ENCODE measurements at regions not wholly inside any gene's neighbourhood (a gene's known extent, or its start where the extent isn't known, plus 50 kb on each side); places are given as distances from the start of the nearest gene placed in this dataset.

DNA sequence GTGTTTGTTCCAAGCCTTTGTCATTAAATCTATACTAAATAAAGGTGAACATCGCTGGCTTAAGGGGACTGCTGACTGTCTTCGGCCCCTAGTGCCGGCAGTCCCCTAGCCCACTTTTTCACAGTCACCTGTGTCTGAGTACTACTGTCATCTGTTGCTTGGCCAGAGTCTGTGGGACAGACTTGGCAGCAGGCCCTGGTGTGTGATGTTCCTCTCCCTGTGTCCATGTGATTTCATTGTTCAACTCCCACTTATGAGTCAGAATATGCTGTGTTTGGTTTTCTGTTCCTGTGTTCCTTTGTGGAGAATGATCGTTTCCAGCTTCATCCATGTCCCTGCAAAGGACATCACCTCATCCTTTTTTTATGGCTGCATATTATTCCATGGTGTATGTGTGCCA is 133.4 kb downstream of the HAO1 start:
- TF ChIP-seq POLR2A (IDR thresholded peaks at IDR 0.05), result no peak
- TF ChIP-seq, protein P1, sequence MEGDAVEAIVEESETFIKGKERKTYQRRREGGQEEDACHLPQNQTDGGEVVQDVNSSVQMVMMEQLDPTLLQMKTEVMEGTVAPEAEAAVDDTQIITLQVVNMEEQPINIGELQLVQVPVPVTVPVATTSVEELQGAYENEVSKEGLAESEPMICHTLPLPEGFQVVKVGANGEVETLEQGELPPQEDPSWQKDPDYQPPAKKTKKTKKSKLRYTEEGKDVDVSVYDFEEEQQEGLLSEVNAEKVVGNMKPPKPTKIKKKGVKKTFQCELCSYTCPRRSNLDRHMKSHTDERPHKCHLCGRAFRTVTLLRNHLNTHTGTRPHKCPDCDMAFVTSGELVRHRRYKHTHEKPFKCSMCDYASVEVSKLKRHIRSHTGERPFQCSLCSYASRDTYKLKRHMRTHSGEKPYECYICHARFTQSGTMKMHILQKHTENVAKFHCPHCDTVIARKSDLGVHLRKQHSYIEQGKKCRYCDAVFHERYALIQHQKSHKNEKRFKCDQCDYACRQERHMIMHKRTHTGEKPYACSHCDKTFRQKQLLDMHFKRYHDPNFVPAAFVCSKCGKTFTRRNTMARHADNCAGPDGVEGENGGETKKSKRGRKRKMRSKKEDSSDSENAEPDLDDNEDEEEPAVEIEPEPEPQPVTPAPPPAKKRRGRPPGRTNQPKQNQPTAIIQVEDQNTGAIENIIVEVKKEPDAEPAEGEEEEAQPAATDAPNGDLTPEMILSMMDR (IDR thresholded peaks at IDR 0.05), result no peak
- H3K36me3 ChIP-seq, result no peaks in the 10 kb centered on the region
- H3K27me3 ChIP-seq, result no peaks in the 10 kb centered on the region
- intact Hi-C loops (cut with DNase I; ENCODE audit: low total_unique reads), result no loop called here
- no peaks in the 10 kb centered on the region for H3K4me1 ChIP-seq
- DNase-seq, result no peak
- no peaks in the 10 kb centered on the region for H3K9me3 ChIP-seq
- H3K27ac ChIP-seq, result no peak overlapping the region
- no peak overlapping the region for H3K4me3 ChIP-seq

DNA sequence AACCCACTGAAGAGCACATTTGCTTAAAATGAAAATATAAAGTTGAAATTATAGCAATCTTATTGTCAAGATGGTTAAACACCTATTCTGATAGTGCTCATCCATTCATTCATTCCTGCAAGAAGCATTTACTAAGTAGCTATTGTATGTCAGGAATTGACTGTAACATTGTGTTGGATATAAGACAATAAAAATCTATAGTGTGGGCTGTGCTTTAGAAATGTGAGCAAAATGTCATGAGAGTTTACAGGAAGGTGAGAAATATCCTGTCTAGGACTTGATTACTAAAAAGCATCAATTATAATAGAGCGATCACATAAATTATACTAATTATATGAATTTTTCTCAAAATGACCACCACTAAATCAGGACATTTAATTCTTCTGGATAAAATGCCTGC is 123.0 kb downstream of the HAO1 start:
- Histone ChIP-seq H3K27ac (no peak overlapping the region), H3K4me1 (no peaks in the 10 kb centered on the region), H3K36me3 (no peaks in the 10 kb centered on the region), H3K27me3 (no peaks in the 10 kb centered on the region), H3K4me3 (no peak overlapping the region), H3K9me3 (no peaks in the 10 kb centered on the region)
- DNase-seq, result no peak
- TF ChIP-seq POLR2A (IDR thresholded peaks at IDR 0.05), result no peak
- TF ChIP-seq, protein P1 (IDR thresholded peaks at IDR 0.05), result no peak
- intact Hi-C loops (cut with DNase I; ENCODE audit: low total_unique reads), result no loop called here

DNA sequence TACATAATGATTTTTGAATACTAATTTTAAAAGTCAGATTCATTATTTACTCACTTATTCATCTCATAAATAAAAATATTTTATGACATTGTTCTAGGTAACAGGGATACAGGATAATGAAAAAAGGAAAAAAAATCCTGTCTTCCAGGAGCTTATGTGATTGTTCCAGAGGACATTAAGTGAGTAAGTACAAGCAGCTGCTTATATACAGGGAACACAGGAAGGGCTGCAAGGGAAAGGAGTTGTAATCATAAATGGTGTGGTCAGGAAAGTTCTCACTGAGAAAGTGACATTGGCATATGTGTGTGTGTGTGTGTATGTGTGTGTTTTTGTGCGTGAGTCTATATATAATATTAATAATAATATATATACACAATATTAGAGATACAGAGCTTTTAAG is 121.8 kb downstream of the HAO1 start:
- TF ChIP-seq, protein P1 (IDR thresholded peaks at IDR 0.05), result no peak
- TF ChIP-seq POLR2A (IDR thresholded peaks at IDR 0.05), result no peak
- Histone ChIP-seq H3K36me3 (no peaks in the 10 kb centered on the region), H3K9me3 (no peaks in the 10 kb centered on the region), H3K27me3 (no peaks in the 10 kb centered on the region), H3K4me3 (no peak overlapping the region), H3K4me1 (no peaks in the 10 kb centered on the region), H3K27ac (no peak overlapping the region)
- intact Hi-C loops (cut with DNase I; ENCODE audit: low total_unique reads), result no loop called here
- DNase-seq, result no peak

DNA sequence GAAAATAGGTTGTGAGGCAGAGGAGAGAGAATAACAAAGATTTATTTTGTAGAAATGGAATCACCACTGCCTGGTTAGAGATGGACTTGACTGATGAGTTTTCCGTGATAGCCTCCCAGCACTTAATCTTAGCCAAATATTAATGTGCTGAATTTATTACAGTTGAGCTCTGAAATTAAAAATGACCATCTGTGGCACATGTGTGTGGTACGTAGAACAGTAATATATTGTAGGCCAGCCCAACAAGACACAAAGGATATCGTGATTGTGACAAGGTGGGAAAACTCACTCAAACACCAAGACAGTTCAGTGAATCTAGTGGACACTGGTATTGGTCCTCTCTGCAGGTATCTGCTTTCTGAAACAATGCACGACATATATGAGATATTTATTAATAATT is 119.4 kb downstream of the HAO1 start:
- no peaks in the 10 kb centered on the region for H3K9me3 ChIP-seq
- H3K36me3 ChIP-seq, result no peaks in the 10 kb centered on the region
- no peak overlapping the region for H3K27ac ChIP-seq
- H3K4me1 ChIP-seq, result no peaks in the 10 kb centered on the region
- H3K27me3 ChIP-seq, result no peaks in the 10 kb centered on the region
- no peak for DNase-seq
- no peak overlapping the region for H3K4me3 ChIP-seq
- no peak for TF ChIP-seq POLR2A (IDR thresholded peaks at IDR 0.05)
- TF ChIP-seq, protein P1 (IDR thresholded peaks at IDR 0.05), result no peak
- intact Hi-C loops (cut with DNase I; ENCODE audit: low total_unique reads), result no loop called here

DNA sequence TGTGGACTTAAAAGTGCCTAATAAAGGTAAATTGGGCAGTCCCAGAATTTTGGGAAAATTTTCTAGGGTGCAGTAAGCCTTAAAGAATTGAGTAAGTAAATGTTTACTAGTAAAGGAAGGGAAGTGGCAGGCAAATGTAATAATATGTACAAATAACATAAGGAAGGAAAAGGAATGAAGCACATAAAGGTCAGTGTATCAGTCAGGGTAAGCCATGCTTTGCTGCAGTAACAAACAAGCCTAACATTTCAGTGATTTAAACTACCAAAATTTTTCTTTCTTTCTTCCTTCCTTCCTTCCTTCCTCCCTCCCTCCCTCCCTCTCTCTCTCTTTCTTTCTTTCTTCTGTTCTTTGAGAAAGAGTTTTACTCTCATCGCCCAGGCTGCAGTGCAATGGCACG is 117.5 kb downstream of the HAO1 start:
- H3K9me3 ChIP-seq, result no peaks in the 10 kb centered on the region
- H3K36me3 ChIP-seq, result no peaks in the 10 kb centered on the region
- TF ChIP-seq, protein P1 (IDR thresholded peaks at IDR 0.05), result no peak
- no peak for TF ChIP-seq POLR2A (IDR thresholded peaks at IDR 0.05)
- intact Hi-C loops (cut with DNase I; ENCODE audit: low total_unique reads), result no loop called here
- no peak for DNase-seq
- no peaks in the 10 kb centered on the region for H3K4me1 ChIP-seq
- no peak overlapping the region for H3K27ac ChIP-seq
- no peak overlapping the region for H3K4me3 ChIP-seq
- no peaks in the 10 kb centered on the region for H3K27me3 ChIP-seq

Measured in uterus (tissue), 3 donors.